ENCODE measurements at regions not wholly inside any gene's neighbourhood (a gene's known extent, or its start where the extent isn't known, plus 50 kb on each side); places are given as distances from the start of the nearest gene placed in this dataset.

DNA sequence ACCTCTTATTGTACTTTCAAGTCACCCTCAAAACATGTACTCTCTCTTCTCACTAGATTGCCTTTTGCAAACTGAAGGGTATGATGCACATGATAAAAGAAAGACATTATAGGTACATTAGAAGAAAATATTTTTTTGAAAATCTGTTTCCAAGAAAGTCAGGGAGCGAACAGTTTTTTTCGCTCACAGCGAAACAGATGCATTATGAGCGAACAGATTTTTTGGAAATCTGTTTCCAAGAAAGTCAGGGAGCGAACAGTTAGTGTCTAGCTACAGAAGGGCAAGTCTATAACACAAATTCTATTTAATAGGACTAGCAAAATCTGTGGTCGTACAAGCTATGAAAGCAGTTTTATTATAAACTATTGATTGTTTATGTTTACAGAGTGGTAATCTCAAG lies 296.2 kb upstream of the ANO3 start:
- no peak for DNase-seq (ENCODE audit: low spot score)

DNA sequence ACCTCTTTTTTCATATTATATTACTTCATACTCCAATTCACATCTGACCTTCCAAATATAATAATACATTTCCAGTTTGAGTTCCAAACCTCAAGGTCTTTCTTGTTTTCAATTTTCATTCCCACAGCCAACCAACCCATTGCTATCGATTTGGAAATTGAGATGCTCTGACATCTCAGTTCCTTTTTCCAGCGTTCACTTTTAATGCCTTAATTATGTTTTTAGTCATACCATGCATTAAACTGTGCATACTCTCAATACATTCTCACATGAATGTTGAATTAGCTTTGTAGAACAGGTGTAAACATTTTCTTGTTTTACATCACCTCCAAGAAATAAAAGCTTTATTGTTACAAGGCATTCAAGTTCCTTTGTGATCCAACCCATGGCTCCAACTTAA lies 294.2 kb upstream of the ANO3 start:
- DNase-seq (ENCODE audit: low spot score) = no peak

DNA sequence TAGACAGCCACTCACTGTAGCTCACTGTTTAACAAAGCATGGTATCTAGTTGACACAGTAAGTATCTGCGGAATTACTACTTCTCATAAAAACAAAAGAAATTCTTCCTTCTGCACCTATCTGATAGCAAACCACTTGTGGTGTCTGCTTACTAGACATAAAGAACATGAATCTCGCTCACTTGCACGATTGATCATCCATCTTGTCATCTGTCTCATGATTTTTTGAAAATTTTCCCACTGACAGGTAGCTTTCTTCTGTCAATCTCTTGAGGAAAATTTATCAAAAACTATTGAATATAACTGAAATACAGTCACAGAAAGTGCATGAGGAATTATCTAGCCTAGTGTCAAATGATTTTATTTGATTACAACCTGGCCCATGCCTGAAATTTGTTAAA lies 291.6 kb upstream of the ANO3 start:
- no peak for DNase-seq (ENCODE audit: low spot score)

DNA sequence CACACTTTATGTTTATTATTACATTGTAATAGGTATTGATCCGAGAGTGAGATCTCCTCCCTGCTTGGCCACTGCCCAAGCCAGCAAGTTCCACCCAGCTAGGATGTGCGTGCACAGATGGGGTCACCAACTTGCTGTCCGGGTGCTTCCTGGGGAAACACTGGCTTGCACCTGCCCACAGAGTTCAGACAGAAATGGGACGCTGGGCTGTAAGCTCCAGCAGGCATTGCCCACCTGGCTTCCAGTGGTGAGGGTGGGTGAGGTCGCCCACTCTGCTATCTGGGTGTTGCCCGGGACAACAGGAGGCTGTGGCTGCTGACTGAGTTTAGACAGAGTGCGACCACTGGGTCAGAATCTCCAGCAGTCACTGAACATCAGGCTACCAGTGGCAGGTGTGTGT lies 289.8 kb upstream of the ANO3 start:
- no peak for DNase-seq (ENCODE audit: low spot score)

DNA sequence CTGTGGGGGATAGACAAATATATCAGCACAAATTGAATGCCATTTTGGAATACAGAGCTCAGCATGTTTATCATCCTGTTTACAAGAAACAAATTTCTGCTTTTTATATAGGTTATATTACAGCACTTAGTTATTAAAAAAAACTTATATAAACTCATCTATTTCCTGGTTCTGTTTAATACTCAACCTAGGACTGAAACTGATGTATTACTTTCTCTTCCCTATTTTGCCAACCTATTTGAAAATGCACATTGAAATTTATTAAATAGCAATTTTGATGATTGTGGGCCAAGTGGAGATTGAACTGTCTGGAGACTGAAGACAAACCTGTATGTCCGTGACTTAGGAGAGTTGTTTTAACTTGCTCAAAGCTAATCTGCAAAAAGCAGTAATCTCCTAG lies 288.3 kb upstream of the ANO3 start:
- no peak for DNase-seq (ENCODE audit: low spot score)

DNA sequence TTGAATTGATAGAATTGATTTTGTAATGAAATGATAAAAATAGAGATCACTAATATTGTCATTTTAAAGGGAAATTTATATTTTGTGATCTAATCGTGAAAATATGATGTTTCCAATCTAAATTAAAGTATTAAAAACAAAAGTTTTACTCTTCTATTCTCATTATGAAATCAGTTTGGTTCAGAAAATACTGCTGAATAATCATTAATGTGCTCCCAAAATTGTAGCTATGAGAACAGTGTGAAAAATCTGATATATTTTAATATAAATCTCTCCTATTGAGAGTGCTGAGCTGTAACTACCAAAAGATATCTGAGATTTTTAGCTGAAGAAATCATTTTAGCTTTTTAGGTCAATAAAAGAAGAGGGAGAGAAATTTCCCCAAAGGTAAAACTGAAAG lies 287.5 kb upstream of the ANO3 start:
- no peak for DNase-seq (ENCODE audit: low spot score)

DNA sequence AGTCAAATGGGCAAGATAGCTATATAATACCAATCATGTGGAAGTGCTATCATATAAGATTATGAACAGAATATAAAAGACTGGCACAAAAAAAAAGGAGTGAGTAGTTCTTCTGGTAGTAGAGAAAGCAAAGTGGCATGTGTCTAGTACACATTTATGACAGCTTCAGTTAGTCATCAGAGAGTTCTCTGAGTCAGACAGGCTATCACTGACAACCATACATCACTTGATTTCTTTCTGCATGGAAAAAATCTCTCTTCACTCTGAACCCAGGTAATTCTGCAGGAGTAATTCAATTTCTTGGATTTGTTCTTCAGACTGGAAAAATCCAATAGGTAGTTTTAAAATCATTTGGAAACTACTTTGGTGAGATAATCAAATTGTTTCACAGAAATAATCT lies 286.8 kb upstream of the ANO3 start:
- no peak for DNase-seq (ENCODE audit: low spot score)

DNA sequence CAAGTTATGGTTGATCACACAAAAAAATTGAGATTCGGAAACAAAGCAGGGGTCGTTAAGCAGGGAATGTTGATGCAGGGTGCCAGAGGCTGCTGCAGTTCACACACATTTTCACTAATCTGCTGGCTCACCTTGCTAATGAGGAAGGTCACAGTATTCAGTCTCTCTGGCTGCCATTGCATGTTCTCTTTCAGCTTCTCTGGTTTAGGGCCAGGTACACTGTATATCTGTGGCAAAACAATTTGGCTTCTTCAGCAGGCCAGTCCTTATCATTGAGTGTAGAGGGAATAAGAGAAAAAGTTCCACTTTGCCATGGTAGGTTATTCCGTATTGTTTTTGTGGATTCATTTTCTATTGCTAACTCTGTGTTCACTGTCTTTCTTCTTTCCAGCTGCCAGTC lies 283.7 kb upstream of the ANO3 start:
- DNase-seq (ENCODE audit: low spot score) = no peak

DNA sequence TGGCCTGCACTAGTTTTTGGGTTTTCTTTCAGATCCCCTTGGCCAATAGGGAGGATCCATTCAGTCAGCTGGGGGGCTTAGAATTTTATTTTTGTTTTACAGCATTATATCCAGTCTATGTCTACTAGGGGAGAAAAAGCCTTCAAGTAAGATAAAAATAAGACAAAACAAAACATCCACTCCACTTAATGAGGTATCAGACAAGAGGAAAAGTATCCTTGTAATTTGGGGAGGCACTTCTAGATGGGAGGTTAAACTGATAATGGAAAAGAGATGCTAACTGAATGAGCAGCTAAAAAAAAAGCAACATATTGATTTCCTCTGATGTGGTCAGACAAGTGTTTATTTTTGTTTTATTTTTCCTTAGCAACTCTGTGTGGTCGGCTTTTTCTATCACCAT lies 278.0 kb upstream of the ANO3 start:
- DNase-seq (ENCODE audit: low spot score) = no peak

DNA sequence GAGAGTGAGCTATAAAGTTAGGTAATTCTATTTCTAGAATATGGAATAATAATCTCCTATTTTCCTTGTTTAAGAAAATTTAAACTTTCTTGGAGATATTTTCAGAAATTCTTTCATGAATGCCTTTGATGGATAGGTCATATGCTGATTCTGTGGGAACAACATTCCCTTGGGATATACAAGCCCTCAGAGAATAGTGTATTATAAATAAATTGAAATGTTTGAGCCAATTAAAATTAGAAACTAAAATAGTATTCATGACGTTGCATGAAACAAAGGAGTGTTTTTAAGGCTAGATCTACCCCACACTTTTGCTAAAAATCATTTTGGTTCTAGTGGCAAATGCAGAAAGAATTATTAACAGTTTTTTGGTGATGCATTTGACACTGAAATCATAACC lies 269.3 kb upstream of the ANO3 start:
- DNase-seq (ENCODE audit: low spot score) = no peak

DNA sequence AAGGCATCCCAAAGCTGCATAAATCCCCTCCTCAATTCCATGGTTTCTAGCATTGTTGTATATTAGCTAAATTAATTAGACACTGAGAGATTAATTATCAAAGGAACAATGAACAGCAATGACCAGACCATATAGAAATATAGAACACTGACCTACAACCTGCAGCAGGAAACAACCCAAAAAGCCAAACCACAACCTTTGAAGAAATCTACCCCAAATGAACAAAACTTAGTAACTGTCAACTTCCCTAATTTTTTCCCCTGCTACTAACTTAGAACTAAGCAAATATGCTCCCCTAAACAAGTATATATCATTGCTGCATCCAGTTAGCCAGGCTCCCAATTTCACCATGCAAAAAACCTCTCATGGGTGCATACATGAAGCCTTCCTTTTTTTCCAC lies 268.0 kb upstream of the ANO3 start:
- DNase-seq (ENCODE audit: low spot score) = no peak

DNA sequence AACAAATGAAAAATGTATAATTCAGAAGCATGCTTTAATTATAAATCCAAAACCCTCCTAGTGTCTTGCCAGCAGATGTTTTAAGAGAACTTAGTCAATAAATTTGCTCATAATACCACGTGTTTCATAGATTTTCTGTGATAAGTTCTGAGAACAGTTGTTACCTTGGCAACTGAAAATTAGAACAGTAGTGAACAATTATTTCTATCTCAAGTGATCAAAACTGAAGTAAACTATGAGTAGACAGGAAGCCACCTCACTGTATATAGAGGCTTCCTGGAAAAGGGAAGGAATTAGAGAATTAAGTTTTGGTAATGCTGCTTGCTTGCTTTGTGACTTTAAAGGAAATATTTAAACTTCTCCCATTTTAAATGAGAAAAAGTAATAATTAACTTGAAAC lies 266.0 kb upstream of the ANO3 start:
- DNase-seq (ENCODE audit: low spot score) = no peak

DNA sequence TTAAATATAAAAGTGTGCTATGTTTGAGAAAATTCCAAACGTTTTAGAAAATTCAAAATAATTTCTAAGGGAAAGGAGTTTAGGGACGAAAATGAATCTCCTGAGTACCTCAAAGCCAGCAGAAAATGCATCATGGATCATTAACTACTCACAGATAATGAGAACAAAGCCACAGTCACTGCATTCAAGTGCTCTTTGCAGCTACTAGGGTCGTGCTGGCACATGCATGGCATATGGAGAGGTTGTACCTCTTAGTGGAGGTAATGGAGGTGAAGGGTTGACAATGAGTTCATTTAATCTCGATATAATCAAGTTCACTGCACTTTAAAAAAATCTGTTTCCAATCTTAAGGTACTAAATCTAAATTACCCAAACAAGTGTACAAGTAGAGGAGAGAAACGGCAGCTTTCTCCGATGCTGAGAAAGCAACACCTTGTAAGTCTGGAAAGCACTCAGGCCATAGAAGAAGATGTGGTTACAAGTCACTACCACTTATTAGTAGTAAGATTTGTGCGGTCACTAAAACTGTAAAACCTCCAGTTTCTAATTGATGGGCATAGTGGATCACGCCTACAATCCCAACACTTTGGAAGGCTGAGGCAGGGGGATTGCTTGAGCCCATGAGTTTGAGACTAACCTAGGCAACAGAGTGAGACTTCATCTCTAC lies 261.1 kb upstream of the ANO3 start:
- DNase-seq (ENCODE audit: low spot score) = no peak

DNA sequence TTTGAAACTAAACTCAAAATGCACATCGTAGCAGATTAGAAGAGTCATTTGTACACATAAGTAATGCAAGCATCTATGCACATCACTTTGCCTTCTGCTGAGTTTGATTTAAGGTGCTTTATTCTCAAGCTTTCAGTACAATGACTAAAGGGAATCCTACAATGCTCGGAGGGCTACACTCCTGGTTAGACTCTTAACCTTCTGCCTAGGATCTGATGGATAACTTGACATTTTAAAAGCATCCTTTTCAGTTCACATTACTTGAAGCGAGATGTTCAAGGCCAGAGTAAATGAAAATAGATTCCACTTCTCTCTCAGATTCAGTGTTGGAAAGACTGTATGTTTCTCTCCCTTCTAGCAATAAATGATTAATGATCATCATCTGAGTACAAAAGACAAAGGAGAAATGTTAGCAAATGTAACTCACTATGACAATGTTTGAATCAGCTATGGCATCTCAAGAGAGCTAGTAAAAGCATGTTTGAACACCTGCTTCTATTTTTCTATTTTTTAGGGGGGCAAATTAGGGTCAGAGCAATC lies 259.2 kb upstream of the ANO3 start:
- no peak for DNase-seq (ENCODE audit: low spot score)

DNA sequence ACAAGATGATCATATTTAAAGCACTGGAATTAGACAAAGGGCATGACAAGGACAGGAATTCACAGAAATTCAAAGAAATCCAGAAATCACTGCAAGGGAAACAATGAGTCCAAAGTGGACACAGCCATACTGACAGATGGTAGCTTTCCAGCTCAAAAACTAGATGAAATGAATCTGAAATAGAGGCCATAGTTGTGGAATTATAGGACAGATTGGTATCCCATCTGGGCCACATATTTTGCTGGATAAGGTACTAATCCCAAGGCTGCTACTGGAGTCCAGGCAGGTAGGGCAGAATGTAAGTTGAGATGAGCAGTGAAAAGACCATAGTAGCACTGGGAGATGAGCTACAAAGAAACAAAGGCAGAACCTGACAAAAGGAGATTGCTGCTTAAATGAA lies 258.3 kb upstream of the ANO3 start:
- no peak for DNase-seq (ENCODE audit: low spot score)

DNA sequence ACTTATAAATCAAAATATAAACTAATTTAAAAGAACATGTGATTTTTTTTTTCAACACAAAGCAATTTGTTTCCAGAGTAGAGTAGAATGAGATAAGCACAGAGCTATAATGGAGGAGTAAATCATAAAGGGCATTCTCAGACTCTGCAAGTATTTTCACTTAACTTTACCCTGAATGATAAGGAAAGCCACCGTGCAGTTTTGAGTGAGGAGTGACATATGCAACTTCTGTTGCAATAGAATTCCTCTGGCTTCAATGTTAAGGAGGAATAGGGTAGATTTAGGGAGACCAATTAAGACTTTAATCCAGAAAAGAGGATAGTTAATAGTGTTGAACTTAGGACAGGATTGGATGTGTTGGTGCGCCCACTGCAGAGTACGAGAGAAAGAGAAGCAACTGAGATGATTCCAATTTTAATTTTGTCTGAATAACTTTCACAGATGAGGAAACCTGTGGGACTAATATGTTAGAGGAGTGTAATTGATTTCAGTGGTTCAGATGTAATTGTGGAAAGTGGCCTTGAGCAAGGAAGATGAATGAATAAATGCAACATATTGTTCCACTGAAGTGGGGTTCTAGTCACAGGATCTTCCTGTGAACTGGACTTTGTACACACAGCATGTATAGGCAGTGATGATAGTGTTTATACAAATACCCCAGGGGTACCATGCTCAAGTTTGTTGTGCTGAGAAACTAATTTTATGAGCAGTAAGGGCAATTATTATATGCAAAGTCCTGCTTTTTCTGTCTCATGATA lies 255.5 kb upstream of the ANO3 start:
- DNase-seq (ENCODE audit: low spot score) = no peak

DNA sequence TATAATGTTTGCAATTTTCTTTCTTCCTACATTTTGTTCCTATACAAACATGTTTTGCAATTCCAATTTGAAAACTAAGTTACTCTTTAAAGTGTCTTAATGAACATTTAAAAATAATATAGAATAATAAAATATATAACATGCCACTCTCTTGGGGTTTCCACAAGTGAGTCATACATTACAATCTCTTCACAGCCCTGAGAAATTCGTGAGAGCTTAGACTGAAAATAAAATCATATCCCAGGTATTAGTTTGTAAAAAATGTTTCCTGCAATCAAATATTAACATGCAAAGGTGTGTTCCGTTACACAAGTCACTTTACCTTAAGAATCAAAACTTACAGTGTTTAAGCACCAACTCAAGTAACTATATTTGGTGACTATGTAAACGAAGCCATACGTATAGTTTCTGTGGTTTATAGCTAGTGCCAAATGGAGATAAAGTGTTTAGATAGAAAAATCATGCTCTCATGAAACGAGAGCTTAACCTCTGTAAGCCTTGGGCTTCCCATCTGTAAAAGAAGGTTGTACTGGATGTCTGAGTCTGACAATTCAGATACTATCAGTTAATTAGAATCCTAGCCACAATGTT lies 253.6 kb upstream of the ANO3 start:
- no peak for DNase-seq (ENCODE audit: low spot score)

DNA sequence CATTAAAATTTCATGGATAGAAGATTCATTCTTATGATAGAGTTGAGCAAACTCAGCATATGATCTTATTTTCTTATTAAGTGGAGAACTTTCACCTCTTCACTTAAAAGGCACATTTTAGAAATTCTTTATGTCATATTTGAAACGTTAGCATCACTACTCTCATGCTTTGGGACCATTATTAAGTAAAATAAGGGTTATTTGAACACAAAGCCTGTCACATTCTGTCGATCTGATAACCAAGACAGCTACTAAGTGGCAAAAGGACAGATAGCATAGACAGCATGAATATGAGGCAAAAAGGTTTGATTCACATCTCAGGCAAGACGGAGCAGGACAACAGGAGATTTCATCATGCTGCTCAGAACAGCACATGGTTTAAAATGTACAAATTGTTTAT lies 247.6 kb upstream of the ANO3 start:
- no peak for DNase-seq (ENCODE audit: low spot score)

DNA sequence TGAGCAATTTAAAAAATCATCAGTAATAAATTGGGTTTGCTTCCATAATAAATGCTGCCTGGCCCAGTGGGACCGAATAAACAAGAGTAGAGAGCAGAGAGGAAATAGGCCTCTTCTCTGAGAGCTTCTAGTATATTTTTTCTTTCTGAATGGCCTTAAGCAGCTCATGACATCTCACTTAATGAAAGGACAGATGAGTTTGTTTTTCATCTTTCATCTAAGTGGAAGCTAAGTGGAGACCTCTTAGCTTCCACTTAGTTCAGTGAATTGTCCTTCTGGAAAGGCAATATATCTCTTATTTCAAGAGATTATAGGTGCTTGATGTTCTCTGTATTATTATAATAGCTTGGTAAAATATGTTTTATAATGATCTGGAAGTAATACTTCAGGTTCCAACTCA lies 245.9 kb upstream of the ANO3 start:
- DNase-seq (ENCODE audit: low spot score) = no peak

DNA sequence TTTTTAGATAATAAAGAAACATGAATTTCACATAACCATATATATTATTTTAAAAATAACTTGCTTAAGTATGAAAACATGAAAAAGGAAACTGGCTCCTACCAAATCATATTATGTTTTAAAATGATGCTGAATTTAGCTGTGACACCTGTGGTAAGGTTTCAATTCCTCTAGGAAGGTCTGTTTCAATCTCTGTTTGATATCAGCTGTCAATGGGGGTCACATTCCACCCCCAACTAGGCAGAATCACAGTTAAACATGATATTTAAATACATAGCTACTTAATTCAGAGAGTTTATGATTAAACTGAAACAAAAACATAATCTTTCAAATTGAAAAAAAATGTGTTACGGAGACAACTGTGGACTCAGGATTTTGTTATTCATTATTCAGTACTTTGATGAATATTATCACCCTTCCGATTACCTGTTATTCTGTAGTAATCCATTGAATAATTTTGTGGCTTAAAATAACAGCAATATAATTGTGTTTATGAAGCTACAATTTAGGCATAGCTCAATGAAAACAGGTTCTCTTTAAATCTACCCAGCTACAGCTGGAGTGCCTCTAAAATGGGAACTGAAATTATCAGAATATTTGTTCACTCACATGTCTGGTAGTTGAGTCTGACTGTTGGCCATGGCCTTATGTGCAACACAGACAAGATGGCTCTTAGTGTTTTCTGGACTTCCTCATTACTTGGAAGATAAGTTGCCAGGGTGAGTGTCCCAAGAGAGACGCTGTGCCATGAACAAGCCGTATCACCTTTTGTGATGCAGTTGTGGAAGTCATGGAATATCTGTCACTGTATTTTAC lies 244.6 kb upstream of the ANO3 start:
- DNase-seq (ENCODE audit: low spot score) = no peak

DNA sequence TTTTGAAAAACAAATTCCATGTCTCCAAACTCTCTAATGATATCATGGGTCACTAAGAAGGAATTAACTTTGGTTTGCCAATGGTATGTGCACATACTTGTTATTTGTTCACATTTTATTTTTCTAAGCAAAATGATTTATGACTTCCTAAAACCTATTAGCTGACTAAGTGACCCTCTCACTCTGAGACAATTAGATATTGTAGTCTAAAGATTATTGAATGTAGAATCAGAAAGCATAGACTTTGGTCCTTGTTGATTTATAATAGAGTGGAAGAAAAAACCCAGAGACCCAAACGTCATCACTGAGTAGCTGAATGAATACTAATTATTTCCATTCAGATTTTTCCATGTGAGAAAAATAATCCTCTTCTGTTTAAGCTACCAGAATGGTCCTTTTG lies 243.5 kb upstream of the ANO3 start:
- no peak for DNase-seq (ENCODE audit: low spot score)

DNA sequence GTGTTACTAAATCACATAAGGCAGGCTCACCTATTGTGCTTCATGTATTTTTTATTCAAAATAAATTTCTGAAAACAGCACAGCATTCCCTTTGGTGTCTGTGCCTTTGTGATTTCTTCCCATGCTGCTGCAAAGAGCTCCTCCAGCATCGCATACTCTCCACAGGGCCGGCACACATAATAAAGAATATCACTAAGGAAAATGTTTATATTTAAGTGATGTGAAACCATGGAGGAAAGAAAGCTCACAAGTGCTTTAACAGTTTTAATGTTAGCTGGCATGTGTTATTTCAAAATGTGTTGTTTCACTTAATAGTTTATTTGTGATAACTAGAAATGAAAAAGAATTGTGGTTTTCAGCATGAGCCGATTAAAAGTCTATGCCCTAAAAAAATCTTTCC lies 241.3 kb upstream of the ANO3 start:
- DNase-seq (ENCODE audit: low spot score) = no peak
